Hepatocyte (in vitro differentiated cells): ENCODE measurements at regions not wholly inside any gene's neighbourhood (a gene's known extent, or its start where the extent isn't known, plus 50 kb on each side); places are given as distances from the start of the nearest gene placed in this dataset.

Source experiments
- DNase-seq: peaks from one replicate; pipeline ENCODE4 v3.0.0-alpha.2; 2016; ENCODE audit warnings: low spot score
- H2AFZ ChIP-seq: fragments of 200-600 bp; sonication (generic); 2 replicates; pipeline ENCODE4 v1.6.0; 2016; ENCODE audit warnings: antibody characterized with exemption, mild to moderate bottlenecking
- H3K27ac ChIP-seq: fragments of 200-600 bp; sonication (generic); 2 replicates; pipeline ENCODE4 v1.5.1; 2016; ENCODE audit warnings: mild to moderate bottlenecking
- H3K27me3 ChIP-seq: fragments of 200-600 bp; sonication (generic); 2 replicates; pipeline ENCODE4 v1.6.1; 2016
- H3K36me3 ChIP-seq: fragments of 200-600 bp; sonication (generic); replicated peaks from 2 replicates; pipeline ENCODE4 v1.5.1; 2016; ENCODE audit warnings: low read depth; ENCODE audit not compliant: insufficient read depth
- H3K4me1 ChIP-seq: fragments of 200-600 bp; sonication (generic); 2 replicates; pipeline ENCODE4 v1.5.1; 2016; ENCODE audit warnings: mild to moderate bottlenecking, moderate library complexity; ENCODE audit not compliant: insufficient read depth
- H3K4me2 ChIP-seq: fragments of 200-600 bp; sonication (generic); 2 replicates; pipeline ENCODE4 v1.6.0; 2016
- H3K4me3 ChIP-seq: fragments of 200-600 bp; sonication (generic); 2 replicates; pipeline ENCODE4 v1.5.1; 2016; ENCODE audit warnings: mild to moderate bottlenecking
- H3K79me2 ChIP-seq: fragments of 200-600 bp; sonication (generic); 2 replicates; pipeline ENCODE4 v1.6.0; 2017; ENCODE audit warnings: mild to moderate bottlenecking
- H3K9me2 ChIP-seq: fragments of 200-600 bp; sonication (generic); replicated peaks from 2 replicates; pipeline ENCODE4 v1.6.0; 2017; ENCODE audit warnings: mild to moderate bottlenecking; ENCODE audit not compliant: insufficient read depth
- H3K9me3 ChIP-seq: fragments of 200-600 bp; sonication (generic); 2 replicates; pipeline ENCODE4 v1.5.1; 2016; ENCODE audit warnings: low read depth, mild to moderate bottlenecking
- H4K20me1 ChIP-seq: fragments of 200-600 bp; sonication (generic); 2 replicates; pipeline ENCODE4 v1.6.0; 2016; ENCODE audit warnings: mild to moderate bottlenecking; ENCODE audit not compliant: insufficient read depth, poor library complexity, severe bottlenecking
- CTCF ChIP-seq: fragments of 200-600 bp; sonication (generic); IDR thresholded peaks from 2 replicates; pipeline ENCODE4 v1.5.1; 2016; ENCODE audit warnings: antibody characterized with exemption, mild to moderate bottlenecking; ENCODE audit not compliant: poor library complexity
- EZH2 ChIP-seq: fragments of 200-600 bp; sonication (generic); IDR thresholded peaks from 2 replicates; pipeline ENCODE4 v1.6.1; 2016; ENCODE audit warnings: antibody characterized with exemption, mild to moderate bottlenecking, borderline replicate concordance
- EZH2phosphoT487 ChIP-seq: fragments of 200-600 bp; sonication (generic); IDR thresholded peaks from one replicate; pipeline ENCODE4 v1.6.1; 2018; ENCODE audit warnings: antibody characterized with exemption, mild to moderate bottlenecking, low read depth, moderate library complexity; ENCODE audit not compliant: unreplicated experiment, severe bottlenecking
- WGBS: methylation state at CpG from one replicate; pipeline ENCODE4 v1.1.6; 2016; ENCODE audit warnings: low lambda C conversion rate; ENCODE audit errors: missing lambda C conversion rate; 5-methylcytosine and 5-hydroxymethylcytosine counted together

GRCh38 chr1:30422251-30422650, 301.1 kb downstream of the MATN1 start:
- no peaks in the 10 kb centered on the region for H3K36me3 ChIP-seq
- H3K9me3 ChIP-seq, result no peaks in the 10 kb centered on the region
- DNase-seq, result no peak
- no peak for TF ChIP-seq EZH2phosphoT487
- TF ChIP-seq EZH2, result no peak
- TF ChIP-seq CTCF, result no peak
- H3K27me3 ChIP-seq, result no peaks in the 10 kb centered on the region
- H3K79me2 ChIP-seq, result no peaks in the 10 kb centered on the region
- H3K4me1 ChIP-seq, result no peaks in the 10 kb centered on the region
- no peaks in the 10 kb centered on the region for H4K20me1 ChIP-seq
- no peak overlapping the region for H3K27ac ChIP-seq
- no peak overlapping the region for H2AFZ ChIP-seq
- 72% methylated on average over 2 of the region's 2 CpGs for WGBS
- H3K4me3 ChIP-seq, result no peak overlapping the region
- no peak overlapping the region for H3K4me2 ChIP-seq
- no peaks in the 10 kb centered on the region for H3K9me2 ChIP-seq

- 80% methylated on average over 7 of the region's 7 CpGs for WGBS
- TF ChIP-seq CTCF (no peak), EZH2 (no peak), EZH2phosphoT487 (no peak)
- Histone ChIP-seq H4K20me1 (no peaks in the 10 kb centered on the region), H3K9me3 (no peaks in the 10 kb centered on the region), H3K27ac (no peak overlapping the region), H3K4me3 (no peak overlapping the region), H3K79me2 (no peaks in the 10 kb centered on the region), H3K4me1 (no peaks in the 10 kb centered on the region), H3K4me2 (no peak overlapping the region), H3K27me3 (no peaks in the 10 kb centered on the region), H3K9me2 (no peaks in the 10 kb centered on the region), H3K36me3 (no peaks in the 10 kb centered on the region), H2AFZ (no peak overlapping the region)
- no peak for DNase-seq
Observed at GRCh38 chr1:30420519-30421050, 302.8 kb downstream of the MATN1 start.

- Histone ChIP-seq H3K9me3 (no peaks in the 10 kb centered on the region), H3K27me3 (no peaks in the 10 kb centered on the region), H3K27ac (no peak overlapping the region), H3K9me2 (no peaks in the 10 kb centered on the region), H2AFZ (no peak overlapping the region), H3K4me2 (no peak overlapping the region), H4K20me1 (no peaks in the 10 kb centered on the region), H3K4me3 (no peak overlapping the region), H3K79me2 (no peaks in the 10 kb centered on the region), H3K4me1 (no peaks in the 10 kb centered on the region), H3K36me3 (no peaks in the 10 kb centered on the region)
- 74% methylated on average over 5 of the region's 5 CpGs for WGBS
- DNase-seq, result no peak
- TF ChIP-seq CTCF, result no peak
- TF ChIP-seq EZH2, result no peak
- no peak for TF ChIP-seq EZH2phosphoT487
Observed at GRCh38 chr1:30419831-30420230, 303.6 kb downstream of the MATN1 start.
